HG02588 (cell line): ENCODE measurements at regions not wholly inside any gene's neighbourhood (a gene's known extent, or its start where the extent isn't known, plus 50 kb on each side); places are given as distances from the start of the nearest gene placed in this dataset.

Source experiments
- ATAC-seq: cut with Tn5 transposase; IDR thresholded peaks from one replicate; pipeline ENCODE4 v1.9.1; 2021; ENCODE audit warnings: mild to moderate bottlenecking, moderate library complexity; ENCODE audit not compliant: unreplicated experiment

- no peak for ATAC-seq
Observed at GRCh38 chr13:110826861-110827672, 87.8 kb downstream of the ANKRD10 start.
